Ecto neural progenitor cell (in vitro differentiated cells): ENCODE measurements at regions not wholly inside any gene's neighbourhood (a gene's known extent, or its start where the extent isn't known, plus 50 kb on each side); places are given as distances from the start of the nearest gene placed in this dataset.

Experiments used
- DNase-seq: peaks from one replicate; pipeline ENCODE4 v3.0.0-alpha.2; 2018; ENCODE audit warnings: low spot score

DNA sequence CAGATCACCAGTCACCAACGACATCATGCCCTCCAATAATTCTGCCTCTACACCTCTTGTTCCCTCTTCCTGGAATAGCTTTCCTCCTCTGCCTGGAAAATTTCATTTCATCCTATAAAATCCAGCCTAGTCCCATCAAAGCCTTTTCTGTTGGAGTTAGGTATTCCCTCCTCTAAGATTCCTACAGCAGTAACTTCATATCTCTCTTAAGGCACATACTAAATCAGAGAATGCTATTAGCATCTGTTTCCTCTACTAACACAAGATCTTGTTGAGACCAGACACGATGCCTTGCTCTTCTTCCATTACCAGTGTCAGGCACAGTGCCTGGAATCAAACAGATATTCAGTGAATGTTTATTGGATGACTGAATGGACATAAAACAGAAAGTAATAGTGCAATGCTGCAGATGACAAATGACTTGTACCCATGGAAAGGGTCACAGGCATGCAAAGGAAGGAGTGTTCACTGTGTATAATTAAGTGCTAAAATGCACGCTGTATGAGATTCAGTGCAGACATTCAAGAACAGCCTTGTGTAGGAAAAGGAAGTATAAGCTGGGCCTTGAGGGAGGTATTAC is 342.0 kb upstream of the ACVR2A start:
- no peak for DNase-seq

DNA sequence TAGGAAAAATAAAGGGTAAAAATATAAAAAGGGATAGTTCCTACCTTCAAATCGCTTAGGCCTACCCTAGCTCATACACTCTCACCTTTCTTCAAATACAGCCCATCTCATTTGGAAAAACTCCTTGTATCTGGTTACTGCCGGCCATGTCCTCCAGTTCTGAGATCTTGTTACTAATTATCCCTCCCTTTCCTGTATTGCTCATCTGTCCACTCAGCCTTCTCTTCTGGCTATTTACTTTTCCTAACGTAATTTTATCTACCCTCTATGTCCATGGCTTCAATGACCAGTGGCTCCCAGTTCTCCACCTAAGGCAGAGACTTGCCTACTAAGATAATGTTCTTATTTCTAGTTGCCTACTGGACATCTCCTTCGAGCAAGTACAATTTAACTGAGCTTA is 342.9 kb upstream of the ACVR2A start:
- DNase-seq: no peak

DNA sequence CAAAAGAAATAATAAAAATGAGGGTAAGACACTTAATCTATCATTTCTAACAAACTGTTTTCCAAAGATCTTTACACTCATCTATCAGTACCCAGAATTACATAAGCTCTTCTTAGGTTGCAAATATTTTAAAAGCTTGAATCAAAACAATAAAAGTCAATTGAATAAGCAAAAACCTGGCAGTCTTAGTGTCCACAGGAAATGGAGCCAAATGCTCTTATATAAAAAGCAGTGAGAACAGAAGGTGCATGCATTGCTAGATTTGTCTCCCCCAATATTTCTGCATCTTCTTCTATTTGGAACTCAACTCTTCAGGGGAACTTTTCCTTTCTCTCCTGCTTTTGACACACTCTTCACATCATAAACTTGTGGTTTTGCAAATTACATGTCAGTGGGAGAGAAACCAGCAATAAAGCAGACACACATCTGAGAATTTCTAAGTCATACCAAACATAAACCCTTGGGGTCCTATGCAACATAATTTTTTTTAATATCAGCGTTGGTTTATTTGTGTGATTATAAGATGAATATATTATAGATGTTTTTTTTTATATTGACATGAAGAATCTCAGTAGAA is 343.9 kb upstream of the ACVR2A start:
- no peak for DNase-seq

DNA sequence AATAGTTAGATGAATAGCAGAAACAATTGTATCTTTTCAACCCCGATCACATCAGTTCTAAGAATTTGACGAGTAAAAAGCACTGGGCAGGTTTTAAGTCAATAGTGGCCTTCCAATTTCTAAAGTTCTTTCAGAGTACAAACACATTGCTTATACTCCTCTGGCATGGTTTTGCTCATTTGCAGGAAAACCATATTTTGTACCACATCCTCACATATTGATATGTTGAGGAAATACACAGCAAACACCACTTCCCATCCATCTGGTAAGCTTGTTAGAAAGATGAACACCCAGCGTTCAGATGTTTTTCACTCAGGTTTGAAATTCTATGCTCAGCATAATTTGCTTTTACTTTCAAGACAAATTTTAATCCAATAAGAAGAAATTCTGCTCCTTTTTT is 344.6 kb upstream of the ACVR2A start:
- DNase-seq: no peak

DNA sequence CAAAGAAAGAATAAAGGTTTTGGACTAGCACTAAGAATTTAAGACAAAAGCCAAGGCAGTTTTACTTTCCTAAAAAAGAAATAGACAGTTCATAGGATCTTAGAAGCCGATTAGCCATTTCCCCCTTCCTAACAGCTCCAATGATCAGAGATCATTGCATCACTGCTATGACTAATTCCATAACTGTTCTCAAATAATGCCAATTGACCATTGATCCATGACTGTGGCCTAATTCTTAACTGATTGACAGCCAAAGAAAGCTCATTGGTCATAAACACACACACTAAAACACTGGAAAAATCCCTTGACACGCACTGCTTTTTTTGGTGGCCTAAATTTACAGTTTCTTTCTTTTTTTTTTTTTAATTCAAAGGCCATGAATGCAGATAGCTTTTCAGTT is 345.0 kb upstream of the ACVR2A start:
- no peak for DNase-seq

DNA sequence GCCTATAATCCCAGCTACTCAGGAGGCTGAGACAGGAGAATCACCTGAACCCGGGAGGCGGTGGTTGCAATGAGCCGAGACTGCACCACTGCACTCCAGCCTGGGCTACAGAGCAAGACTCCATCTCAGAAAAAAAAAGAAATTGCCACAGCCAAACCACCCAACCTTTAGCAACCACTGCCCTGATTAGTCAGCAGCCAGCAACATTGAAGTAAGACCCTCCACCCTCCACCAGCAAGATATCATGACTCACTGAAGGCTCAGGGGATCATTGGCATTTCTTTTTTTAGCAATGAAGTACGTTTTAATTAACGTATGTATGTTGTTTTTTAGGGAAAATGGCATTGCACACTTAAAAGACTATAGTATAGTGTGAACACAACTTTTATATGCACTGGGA is 349.1 kb upstream of the ACVR2A start:
- DNase-seq: no peak

DNA sequence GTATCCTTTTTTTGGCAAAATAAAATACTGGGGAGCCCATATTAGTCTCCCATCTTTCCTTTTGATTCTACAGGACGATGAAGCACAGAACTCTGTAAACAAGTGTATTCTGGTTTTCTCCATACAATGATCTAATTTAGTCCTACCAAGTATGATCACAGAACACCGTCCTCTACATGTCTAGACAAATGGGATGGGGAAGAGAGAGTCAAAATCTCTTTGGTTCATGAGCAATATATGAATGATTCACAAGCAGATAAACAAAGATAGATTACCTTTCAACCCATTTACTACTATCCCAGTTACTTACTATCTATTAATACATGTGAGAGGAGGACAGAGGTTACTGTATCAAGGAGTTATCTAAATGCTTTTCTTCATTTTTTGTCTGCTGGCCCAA is 352.4 kb upstream of the ACVR2A start:
- DNase-seq: no peak

DNA sequence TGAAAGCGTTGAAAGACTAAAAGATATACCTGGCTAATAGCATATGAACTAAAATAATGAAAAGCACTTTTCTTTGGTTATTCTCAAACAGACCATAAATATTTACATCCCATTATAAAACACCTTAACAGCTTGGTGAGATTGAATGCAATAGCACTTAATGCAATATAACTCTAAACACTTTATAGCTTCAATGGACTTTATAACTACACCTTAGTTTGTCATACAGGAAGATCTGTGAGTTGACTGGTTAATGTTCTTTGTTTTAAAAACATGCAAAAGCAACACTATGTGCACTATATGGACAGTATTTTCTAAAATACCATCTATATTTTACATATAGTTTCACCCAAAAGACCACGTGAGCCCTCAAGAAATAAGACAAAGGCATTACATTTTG is 353.3 kb upstream of the ACVR2A start:
- DNase-seq: no peak

DNA sequence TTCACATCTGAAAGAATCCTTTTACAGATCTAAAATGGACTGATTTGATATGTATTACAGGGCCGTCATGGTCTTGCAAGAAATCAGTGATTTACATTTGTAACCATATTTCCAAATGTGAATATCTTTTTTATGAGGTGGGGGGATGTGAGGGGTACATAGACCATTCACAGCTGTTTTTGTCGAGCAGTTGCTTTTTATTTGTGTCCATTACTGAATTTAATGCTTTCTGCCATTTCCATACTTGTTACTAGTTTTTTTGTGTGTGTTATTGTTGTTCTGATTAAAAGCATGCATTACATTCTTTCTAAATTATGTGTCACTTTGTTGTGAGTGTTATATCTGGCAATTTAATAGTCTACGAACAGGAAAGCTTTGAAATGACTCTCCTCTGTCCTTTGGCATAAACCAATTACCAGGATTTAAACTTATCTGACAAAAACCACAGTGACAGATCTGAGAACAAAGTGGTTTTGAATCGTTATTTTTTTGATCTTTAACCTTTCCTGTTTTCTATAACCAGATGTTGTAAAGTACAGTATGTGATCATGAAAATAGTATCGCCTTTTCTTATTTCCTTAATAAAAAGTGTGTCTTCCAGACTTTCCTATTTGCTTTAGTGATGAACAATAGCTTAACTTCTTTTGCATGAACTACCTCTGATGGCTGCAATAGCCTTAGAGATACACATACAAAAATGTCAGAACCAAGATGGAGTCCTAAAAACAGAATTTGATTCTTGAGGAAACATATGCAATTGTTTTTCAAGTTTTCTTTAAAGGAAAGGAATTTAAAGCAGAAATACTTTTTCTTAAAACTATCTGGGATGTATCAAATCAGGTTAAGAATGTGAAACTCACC is 354.2 kb upstream of the ACVR2A start:
- no peak for DNase-seq

DNA sequence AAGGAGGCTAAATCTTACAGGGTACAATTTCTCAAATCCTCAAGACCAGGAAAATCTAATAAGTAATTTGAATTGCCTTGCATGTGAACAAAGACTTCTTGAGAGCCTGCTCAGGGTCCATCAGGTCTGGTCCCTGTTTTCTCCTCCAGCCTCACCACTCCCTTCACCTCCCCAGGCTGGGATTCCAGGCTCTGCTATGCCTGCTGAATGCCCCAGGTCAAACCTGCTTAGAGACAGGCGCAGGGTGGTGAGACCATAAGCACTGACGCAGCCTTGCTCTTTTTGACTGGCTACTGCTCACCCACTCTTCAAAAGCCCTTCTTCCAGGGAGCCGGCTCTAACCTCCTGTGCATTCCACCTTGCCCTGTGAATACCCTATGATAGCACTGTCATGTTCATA is 356.4 kb upstream of the ACVR2A start:
- no peak for DNase-seq

DNA sequence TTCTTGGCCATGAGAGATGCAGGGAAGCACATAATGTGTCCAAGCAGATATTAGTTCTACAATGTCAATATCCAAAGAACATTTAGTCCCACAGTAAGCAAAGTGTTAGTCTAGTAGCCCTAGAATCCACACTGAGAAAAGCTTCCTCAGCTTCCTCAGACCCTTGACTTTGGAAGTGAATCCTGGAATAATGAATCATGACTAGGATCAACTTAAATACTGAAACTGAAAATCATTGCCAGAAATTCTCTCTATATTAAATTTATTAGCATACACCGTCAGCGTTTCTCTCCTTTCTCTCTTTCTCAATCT is 356.9 kb upstream of the ACVR2A start:
- no peak for DNase-seq

DNA sequence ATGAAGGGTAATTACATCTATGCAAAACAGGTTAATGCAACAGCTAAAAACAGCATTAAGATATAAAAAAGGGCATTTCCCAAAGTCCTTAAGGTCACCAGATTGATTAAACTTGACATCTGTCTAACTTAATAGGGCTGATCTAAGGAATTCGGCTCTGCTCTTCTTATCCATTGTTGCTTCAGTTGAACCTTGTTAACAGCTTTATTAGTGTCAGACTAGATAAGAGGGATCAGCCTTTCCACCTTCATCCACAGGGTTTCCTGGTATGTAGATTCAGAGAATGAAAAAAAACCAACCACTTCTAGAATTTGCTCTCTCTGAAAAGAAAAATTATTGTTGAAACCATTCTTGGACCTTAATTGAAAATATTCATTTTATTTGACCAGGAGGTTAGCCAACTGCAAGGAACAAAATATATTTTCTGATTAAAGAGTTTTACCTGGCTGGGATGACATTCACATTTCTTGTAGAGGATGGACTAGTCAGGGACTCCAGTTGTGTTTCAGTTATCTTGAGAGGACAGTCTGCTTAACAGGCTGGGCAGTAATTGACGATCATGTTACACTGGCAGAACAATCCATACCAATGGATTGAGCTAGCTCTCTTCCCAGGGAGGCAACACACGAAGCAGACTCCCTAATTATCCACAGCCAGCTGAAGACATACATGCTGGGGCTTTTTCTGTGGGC is 357.4 kb upstream of the ACVR2A start:
- DNase-seq: no peak

DNA sequence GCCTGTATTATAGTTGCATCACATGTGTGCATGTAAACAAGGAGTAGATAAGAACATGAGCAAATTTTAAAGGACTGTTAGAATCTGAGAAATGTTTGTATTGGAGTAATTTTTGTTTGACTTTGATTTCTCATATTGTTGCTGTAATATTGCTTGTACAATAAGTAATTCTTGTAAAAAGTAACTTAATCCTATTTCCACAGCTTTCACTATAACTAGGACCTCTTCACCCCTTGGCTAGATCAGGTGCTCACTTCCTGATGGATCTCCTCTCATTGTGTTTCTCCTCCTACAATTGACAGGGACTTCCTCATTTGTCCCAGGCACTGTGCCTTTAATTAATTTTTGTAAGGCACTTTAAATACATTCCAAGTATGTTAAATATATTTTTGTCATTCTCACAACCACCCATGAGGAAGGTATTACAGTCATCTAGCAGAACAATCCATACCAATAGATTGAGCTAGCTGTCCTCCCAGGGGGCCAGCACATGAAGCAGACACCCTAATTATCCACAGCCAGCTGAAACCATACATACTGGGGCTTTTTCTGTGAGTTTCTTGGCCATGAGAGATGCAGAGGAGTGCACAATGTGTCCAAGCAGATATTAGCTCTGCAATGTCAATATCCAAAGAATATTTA is 359.5 kb upstream of the ACVR2A start:
- no peak for DNase-seq

DNA sequence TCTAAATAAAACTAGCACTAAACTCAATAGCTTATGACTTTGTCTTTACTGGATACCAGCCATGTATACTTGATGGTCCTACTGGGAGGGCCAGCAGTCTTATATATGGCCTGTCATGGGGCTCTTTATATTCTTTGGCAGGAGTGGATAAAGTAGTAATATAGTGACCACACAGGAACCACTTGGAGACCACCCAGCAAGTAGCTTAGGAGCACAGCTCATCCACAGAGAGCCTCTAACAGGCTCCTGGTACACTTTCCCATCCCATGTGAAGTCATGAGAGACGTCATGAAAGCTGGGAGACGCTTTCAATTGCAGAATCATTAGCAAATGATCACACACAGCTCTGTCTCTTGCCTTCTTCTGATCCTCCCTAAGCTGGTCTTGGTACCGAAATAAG is 360.9 kb upstream of the ACVR2A start:
- no peak for DNase-seq

DNA sequence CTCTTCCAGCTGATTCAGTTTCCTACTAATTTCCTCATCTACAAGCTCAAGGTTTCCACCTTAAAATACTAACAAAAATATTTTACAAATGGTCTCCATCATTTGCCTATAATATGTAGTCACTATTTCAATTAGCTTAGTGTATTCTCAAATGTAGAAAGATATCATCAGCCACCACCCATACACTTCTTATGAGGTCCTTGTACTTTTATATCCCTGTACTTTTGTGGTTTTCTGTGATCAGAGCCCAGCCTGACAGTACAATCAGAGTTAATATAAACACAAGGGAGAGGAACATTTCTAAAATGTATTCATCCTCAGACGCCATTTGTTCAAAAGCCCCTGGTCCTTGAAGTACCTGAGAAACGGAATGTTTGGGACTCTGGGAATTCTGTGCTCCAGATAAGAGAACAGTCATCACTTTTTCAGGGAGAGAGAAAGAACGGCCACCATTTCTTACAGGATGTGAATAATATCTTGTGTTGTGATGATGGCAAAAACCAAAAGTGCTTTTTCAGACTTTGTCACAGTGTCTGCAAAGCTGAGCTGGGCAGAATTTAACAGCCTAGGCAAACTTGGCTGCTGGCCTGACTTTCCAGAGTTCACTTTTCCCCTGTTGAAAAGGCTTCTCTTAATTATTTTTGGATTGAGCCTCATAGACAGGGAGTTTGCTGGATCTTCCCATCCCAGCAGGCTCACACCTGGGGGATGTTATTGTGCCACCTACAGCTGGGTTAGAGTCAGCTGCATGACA is 361.7 kb upstream of the ACVR2A start:
- no peak for DNase-seq

DNA sequence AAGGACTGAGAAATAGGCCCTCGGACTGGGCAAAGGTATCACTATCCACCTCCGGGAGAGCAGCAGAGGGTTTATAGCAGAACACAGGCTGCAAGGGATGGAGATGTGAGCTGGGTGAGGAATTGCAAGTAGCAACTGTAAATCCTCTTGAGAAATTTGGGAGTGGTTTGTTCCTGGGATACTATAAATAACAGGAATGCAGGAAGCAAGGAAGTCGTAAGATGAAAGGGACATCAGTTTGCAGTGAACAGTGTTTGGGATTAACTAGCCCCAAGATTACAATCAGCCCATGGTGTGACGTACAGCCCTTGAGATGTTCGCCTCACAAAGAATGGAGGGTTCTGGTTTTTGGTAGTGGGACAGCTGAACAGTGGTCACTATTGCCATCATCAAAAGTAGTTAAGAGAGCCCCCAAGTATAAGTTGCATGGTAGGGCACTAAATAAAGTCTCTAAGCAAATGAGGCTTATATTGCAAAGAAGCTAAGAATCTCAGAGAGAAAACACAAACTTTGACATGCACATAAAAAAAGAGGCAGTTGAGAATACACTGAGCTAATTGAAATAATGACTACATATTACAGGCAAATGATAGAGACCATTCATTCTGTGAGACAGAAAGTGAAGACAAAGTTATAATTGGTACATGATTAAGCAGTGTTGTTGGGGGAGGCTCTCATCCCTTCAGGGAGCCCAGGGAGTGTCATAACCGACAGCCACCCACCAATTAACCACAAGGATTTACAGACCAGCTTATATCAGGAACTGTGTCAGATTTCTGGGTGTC is 362.5 kb upstream of the ACVR2A start:
- no peak for DNase-seq

DNA sequence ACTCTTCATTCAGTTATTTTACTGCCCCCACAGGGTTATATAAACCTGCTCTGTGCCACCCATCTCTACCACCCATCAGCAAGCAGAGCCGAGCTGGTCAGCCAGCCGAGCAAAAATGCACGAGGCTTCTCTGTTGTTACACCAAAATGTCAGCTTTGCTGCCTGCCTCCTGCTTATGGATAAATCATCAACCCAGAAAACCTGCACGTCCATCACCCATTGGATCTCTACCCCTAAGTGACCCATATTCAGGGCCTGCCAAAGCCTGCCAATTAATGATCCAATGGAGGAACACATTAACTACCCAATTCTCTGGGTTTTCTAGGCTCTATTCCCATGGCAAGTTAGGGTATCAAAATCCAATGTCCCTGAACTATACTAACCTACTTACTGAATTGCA is 365.5 kb upstream of the ACVR2A start:
- no peak for DNase-seq

DNA sequence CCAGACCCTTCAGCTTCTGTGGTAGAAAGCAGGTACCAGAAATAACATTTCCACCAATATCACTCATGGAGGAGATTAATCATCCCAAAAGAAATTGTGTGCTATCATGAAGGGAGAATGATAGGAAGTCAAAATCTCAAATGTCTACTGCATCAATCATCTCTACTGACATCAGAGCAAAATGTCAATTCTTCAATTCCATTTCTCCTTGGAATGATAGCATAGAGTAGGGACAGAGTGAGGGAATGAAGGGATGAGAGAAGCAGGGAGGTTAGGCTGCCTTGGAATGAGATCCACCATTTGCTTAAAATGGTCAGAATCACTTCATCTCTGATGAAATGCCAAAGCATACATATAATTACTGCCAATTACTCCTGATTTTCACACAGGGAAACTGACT is 371.8 kb upstream of the ACVR2A start:
- DNase-seq: no peak

DNA sequence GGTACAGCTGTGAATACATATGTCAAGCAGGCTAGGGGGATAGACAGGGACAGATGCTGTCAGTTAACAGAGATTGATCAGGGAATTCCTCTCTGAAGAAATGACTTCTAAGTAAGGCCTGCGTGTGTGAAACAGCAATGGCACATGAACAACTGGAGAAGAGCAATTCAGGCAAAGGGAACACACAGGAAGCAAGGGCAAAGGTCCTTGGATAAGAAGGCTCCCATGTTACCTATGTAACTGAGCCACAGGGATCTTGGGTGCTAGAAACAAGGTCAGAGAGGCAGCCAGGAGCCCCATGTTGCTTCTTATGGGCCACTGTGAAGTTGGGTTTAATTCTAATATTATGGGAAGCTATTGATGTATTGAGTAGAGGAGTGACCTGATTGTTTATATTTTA is 373.7 kb upstream of the ACVR2A start:
- DNase-seq: no peak

DNA sequence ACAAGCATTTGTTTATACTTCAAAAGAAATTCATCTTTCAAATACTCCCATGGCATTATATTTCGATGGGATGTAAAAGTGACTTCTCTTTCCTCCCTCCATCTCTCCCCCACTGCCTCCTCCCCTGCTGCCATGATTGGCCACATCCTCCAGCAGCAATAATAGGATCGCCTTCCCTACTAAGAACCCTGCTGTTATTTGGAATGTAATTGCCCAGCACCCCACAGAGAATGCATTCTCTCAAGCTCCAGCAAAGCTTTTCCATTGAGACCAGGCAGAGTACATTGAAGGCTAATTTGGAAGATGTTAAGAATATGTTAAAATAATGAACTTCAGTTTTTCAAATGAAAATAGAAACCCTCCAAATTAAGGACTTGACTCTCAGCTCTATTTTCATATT is 375.4 kb upstream of the ACVR2A start:
- DNase-seq: no peak

DNA sequence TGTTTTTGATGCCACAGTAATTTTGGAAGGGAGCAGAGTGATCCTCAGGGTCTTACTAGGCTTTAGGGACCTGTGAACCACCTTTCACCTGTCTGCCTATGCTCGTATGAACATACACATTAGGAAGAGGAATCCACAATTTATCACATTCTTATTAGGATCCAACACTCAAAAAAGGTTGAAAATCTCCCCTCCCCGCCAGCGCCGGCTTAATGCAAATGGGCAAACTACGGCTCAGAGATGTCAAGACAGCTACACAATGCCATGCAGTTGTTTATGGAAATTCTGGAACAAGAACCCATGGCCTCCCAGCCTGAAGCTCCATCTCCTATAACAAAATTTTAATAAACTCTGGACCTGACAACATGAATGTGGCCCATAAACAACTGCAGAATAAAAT is 375.9 kb upstream of the ACVR2A start:
- DNase-seq: no peak
